Testis (tissue), 2 donors: ENCODE measurements at regions not wholly inside any gene's neighbourhood (a gene's known extent, or its start where the extent isn't known, plus 50 kb on each side); places are given as distances from the start of the nearest gene placed in this dataset.

ENCODE experiments used
- DNase-seq: peaks from one replicate; pipeline ENCODE4 v3.0.0-alpha.2; 2019
- H3K27ac ChIP-seq, 2 donors: fragments of 200-600 bp; sonication (generic); one replicate each; pipeline ENCODE4 v1.5.1; 2019
- H3K27me3 ChIP-seq: fragments of 200-600 bp; sonication (generic); one replicate; pipeline ENCODE4 v1.5.1; 2019
- H3K36me3 ChIP-seq: fragments of 200-600 bp; sonication (generic); one replicate; pipeline ENCODE4 v1.5.1; 2017; ENCODE audit warnings: low read depth; ENCODE audit errors: missing control alignments
- H3K4me1 ChIP-seq: fragments of 200-600 bp; sonication (generic); one replicate; pipeline ENCODE4 v1.5.1; 2019
- H3K4me3 ChIP-seq, 2 donors: fragments of 200-600 bp; sonication (generic); one replicate each; pipeline ENCODE4 v1.5.1; 2017 to 2019
- H3K9me3 ChIP-seq: fragments of 200-600 bp; sonication (generic); one replicate; pipeline ENCODE4 v1.5.1; 2017
- POLR2A ChIP-seq: fragments of 450-650 bp; IDR thresholded peaks from one replicate; pipeline ENCODE4 v1.6.1; 2017; ENCODE audit warnings: antibody characterized with exemption, mild to moderate bottlenecking, moderate library complexity
- WGBS, 2 donors: methylation state at CpG; one replicate each; pipeline ENCODE4 v1.1.5; 2018; 5-methylcytosine and 5-hydroxymethylcytosine counted together
- intact Hi-C: fragments of 100-400 bp; cut with DNase I; formaldehyde crosslinking; loops from one replicate; pipeline ENCODE4 v1.15.1; 2023; ENCODE audit warnings: low total_unique reads
- TF ChIP-seq, protein P1 (sequence below), 3 experiments: fragments of 450-650 bp in 2 of 3; fragments of 200-600 bp in 1 of 3; sonication (generic) in 1 of 3; IDR thresholded peaks; one replicate each; pipeline ENCODE4 v1.5.1; 2016 to 2019; ENCODE audit warnings: antibody characterized with exemption in 3 of 3, mild to moderate bottlenecking in 2 of 3, moderate library complexity in 1 of 3

DNA sequence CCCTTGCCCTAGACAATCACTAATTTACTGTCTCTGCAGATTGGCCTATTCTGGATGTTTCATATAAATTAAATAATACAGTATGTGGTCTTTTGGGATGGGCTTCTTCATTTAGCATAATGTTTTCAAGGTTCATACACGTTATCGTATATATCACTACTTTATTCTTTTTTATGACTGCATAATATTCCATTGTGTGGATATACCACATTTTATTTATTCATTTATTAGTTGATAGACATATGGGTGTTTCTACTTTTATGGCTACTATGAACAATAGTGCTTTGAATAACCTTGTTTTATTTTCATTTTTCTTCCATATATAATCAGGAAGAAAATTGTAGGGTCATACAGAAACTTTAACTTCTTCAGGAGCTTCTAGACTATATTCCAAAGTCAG, 108.5 kb upstream of the PAPPA start:
- no peak for DNase-seq
- H3K4me3 ChIP-seq = no peak overlapping the region
- H3K27me3 ChIP-seq = no peaks in the 10 kb centered on the region
- TF ChIP-seq, protein P1, sequence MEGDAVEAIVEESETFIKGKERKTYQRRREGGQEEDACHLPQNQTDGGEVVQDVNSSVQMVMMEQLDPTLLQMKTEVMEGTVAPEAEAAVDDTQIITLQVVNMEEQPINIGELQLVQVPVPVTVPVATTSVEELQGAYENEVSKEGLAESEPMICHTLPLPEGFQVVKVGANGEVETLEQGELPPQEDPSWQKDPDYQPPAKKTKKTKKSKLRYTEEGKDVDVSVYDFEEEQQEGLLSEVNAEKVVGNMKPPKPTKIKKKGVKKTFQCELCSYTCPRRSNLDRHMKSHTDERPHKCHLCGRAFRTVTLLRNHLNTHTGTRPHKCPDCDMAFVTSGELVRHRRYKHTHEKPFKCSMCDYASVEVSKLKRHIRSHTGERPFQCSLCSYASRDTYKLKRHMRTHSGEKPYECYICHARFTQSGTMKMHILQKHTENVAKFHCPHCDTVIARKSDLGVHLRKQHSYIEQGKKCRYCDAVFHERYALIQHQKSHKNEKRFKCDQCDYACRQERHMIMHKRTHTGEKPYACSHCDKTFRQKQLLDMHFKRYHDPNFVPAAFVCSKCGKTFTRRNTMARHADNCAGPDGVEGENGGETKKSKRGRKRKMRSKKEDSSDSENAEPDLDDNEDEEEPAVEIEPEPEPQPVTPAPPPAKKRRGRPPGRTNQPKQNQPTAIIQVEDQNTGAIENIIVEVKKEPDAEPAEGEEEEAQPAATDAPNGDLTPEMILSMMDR (IDR thresholded peaks at IDR 0.05) = no peak
- TF ChIP-seq POLR2A = no peak
- no peak overlapping the region for H3K27ac ChIP-seq
- no peaks in the 10 kb centered on the region for H3K36me3 ChIP-seq
- no peaks in the 10 kb centered on the region for H3K9me3 ChIP-seq
- 92 to 98% methylated on average over 2 of the region's 2 CpGs for WGBS, 2 donors
- H3K4me1 ChIP-seq = no peaks in the 10 kb centered on the region
- intact Hi-C loops = no loop called here

DNA sequence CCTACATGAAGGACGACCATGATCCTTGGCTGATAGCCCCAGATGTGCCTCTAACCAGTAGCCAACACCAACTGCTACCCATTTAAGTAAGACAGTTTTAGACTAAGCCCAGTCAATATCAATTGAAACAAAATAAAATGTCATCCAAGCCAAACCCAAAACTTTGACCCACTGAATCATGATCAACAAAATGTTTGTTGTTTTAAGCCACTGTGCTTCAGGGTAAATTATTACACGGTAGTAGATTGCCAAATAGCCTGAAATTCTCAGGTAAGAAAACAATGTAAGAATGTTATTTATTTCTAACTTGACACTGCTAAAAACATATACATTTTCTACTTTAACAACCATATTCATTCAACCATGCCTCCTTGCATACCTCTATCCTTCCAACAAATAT, 105.5 kb upstream of the PAPPA start:
- Histone ChIP-seq H3K36me3 (no peaks in the 10 kb centered on the region), H3K4me1 (no peaks in the 10 kb centered on the region), H3K27me3 (no peaks in the 10 kb centered on the region), H3K9me3 (no peaks in the 10 kb centered on the region), H3K4me3 (no peak overlapping the region), H3K27ac (no peak overlapping the region)
- 82 to 83% methylated on average over 2 of the region's 2 CpGs for WGBS, 2 donors
- intact Hi-C loops = no loop called here
- no peak for DNase-seq
- no peak for TF ChIP-seq POLR2A
- TF ChIP-seq, protein P1 (IDR thresholded peaks at IDR 0.05) = no peak

DNA sequence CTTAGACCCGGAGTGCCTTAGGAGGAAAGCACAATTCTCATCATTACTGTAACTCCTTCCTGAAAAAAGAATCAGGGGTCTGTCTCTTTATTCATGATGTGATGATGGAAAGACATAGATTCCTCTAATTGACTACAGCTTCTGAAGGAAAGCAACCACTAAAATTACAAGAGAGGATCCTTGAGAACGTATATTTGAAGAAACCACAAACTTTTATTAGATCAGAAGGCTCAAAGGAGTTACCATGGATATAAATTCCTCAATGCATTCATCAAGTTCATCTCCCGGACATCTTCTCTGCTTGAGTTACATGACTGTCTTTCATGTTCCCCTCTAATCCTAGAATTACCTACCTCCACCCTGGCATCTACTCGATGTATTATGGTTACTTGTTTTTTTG, 104.1 kb upstream of the PAPPA start:
- Histone ChIP-seq H3K27ac (no peak overlapping the region), H3K27me3 (no peaks in the 10 kb centered on the region), H3K4me1 (no peaks in the 10 kb centered on the region), H3K9me3 (no peaks in the 10 kb centered on the region), H3K4me3 (no peak overlapping the region), H3K36me3 (no peaks in the 10 kb centered on the region)
- intact Hi-C loops = no loop called here
- TF ChIP-seq POLR2A = no peak
- TF ChIP-seq, protein P1 (IDR thresholded peaks at IDR 0.05) = no peak
- 84 to 89% methylated on average over 4 of the region's 4 CpGs for WGBS, 2 donors
- DNase-seq = no peak

DNA sequence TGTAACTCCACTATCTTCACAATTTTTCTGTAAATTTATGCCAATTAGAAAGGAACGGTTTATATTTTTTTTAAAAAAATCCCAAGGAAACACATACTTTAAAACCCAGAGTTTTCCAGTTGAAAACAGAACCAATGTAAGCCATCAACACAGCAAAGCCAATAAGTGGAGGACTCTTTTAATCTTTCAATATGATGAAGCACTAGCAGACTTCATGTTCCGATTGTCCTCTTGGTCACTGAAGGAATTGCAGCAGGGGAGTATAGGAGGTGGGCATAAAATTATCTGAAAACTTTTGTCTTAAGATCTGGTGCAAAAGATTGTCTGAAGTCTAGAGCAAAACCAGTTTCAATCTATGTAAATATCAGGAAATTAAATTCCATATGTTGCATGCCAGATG, 102.1 kb upstream of the PAPPA start:
- no peak overlapping the region for H3K4me3 ChIP-seq
- H3K4me1 ChIP-seq = no peaks in the 10 kb centered on the region
- H3K36me3 ChIP-seq = no peaks in the 10 kb centered on the region
- H3K9me3 ChIP-seq = no peaks in the 10 kb centered on the region
- no peak for DNase-seq
- WGBS, 2 donors = 87 to 88% methylated on average over 2 of the region's 2 CpGs
- no peak overlapping the region for H3K27ac ChIP-seq
- no peaks in the 10 kb centered on the region for H3K27me3 ChIP-seq
- intact Hi-C loops = no loop called here
- TF ChIP-seq, protein P1 (IDR thresholded peaks at IDR 0.05) = no peak
- TF ChIP-seq POLR2A = no peak

DNA sequence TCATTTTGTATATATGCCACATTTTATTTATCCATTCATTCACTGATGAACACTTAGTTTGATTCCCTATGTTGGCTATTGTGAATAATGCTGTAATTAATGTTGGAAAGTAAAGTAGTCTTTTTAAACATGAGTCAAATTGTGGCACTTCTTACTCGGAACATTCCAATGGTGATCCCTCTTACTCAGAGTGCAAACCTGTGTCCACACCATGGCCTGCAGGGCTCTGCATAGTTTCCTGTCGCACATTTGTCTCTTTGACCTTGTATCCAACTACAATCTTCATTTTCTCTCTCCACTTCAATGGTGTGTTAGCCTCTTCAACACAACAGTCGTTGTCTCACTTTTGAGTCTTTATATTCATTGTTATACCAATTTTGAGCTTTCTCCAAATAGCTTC, 98.1 kb upstream of the PAPPA start:
- intact Hi-C loops = no loop called here
- WGBS, 2 donors = 83 to 84% methylated on average over 3 of the region's 3 CpGs
- no peak for TF ChIP-seq POLR2A
- TF ChIP-seq, protein P1 (IDR thresholded peaks at IDR 0.05) = no peak

More for the DNA sequence above, 98.1 kb upstream of the PAPPA start:
- Histone ChIP-seq H3K4me1 (no peaks in the 10 kb centered on the region), H3K27ac (no peak overlapping the region), H3K36me3 (no peaks in the 10 kb centered on the region), H3K4me3 (no peak overlapping the region), H3K9me3 (no peaks in the 10 kb centered on the region), H3K27me3 (no peaks in the 10 kb centered on the region)
- no peak for DNase-seq
